ENCODE measurements at regions not wholly inside any gene's neighbourhood (a gene's known extent, or its start where the extent isn't known, plus 50 kb on each side); places are given as distances from the start of the nearest gene placed in this dataset.

DNA sequence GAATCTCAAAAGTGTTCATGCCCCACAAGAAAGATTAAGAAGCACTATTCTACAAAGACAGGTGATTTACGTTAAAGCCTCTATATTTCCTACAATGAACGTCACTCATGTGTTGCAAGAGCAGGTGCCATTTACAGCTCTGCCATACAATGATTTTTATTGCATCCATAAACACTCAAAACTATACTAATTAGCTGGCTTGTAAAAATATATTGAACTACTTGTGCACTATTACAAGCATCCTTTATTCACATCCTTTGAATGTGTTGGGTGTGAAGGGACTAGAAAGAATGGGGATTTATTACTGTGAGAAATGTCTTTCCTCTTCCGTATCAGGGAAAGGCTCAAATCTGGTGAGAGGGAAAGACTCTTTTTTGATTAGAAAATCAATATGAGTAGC lies 50.7 kb upstream of the C3orf49 start:
- ATAC-seq = no peak
- WGBS, 2 donors = 68 to 83% methylated on average over 3 of the region's 3 CpGs

DNA sequence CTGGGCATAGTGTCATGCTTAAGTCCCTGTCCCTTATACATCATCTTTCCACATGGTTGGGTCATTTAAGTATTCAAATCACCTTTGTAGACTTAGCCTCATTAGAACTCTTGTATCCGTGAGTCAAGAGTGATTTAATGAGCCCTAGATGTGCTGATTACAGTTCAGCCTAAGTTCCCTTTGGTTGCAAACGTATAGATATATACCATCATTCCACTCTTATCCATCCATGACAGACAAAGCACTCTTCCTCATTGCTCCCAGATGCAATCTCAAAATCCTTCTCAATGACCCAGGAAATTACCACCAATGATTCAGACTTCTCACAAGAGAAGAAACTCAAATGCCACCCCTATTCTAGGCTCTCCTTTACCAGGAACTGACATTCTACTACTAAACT lies 50.2 kb upstream of the C3orf49 start:
- WGBS, 2 donors = 69 to 80% methylated on average over 2 of the region's 2 CpGs
- DNase-seq = no peak
- Histone ChIP-seq H3K27me3 (no peaks in the 10 kb centered on the region), H3K9me3 (no peaks in the 10 kb centered on the region), H3K27ac (no peak overlapping the region), H3K4me1 (no peaks in the 10 kb centered on the region), H3K4me3 (no peak overlapping the region), H3K36me3 (no peaks in the 10 kb centered on the region)
- ATAC-seq = no peak
- no peak for FAIRE-seq
- intact Hi-C loops (cut with DNase I) = no loop called here
- TF ChIP-seq, protein P1, sequence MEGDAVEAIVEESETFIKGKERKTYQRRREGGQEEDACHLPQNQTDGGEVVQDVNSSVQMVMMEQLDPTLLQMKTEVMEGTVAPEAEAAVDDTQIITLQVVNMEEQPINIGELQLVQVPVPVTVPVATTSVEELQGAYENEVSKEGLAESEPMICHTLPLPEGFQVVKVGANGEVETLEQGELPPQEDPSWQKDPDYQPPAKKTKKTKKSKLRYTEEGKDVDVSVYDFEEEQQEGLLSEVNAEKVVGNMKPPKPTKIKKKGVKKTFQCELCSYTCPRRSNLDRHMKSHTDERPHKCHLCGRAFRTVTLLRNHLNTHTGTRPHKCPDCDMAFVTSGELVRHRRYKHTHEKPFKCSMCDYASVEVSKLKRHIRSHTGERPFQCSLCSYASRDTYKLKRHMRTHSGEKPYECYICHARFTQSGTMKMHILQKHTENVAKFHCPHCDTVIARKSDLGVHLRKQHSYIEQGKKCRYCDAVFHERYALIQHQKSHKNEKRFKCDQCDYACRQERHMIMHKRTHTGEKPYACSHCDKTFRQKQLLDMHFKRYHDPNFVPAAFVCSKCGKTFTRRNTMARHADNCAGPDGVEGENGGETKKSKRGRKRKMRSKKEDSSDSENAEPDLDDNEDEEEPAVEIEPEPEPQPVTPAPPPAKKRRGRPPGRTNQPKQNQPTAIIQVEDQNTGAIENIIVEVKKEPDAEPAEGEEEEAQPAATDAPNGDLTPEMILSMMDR (IDR thresholded peaks at IDR 0.05) = no peak

More for the DNA sequence above, 50.7 kb upstream of the C3orf49 start:
- TF ChIP-seq, protein P1 (IDR thresholded peaks at IDR 0.05) = no peak
- H3K27ac ChIP-seq = no peak overlapping the region
- no peaks in the 10 kb centered on the region for H3K36me3 ChIP-seq
- H3K9me3 ChIP-seq = no peaks in the 10 kb centered on the region
- H3K4me1 ChIP-seq = no peaks in the 10 kb centered on the region
- no peak overlapping the region for H3K4me3 ChIP-seq
- H3K27me3 ChIP-seq = no peaks in the 10 kb centered on the region
- intact Hi-C loops (cut with DNase I) = no loop called here
- FAIRE-seq (no peak), DNase-seq (no peak)

All from pancreas (tissue), 10 donors.